Hepatocyte (in vitro differentiated cells): ENCODE measurements at regions not wholly inside any gene's neighbourhood (a gene's known extent, or its start where the extent isn't known, plus 50 kb on each side); places are given as distances from the start of the nearest gene placed in this dataset.

Experiments used
- EZH2 ChIP-seq: fragments of 200-600 bp; sonication (generic); IDR thresholded peaks from 2 replicates; pipeline ENCODE4 v1.6.1; 2016; ENCODE audit warnings: antibody characterized with exemption, mild to moderate bottlenecking, borderline replicate concordance
- EZH2phosphoT487 ChIP-seq: fragments of 200-600 bp; sonication (generic); IDR thresholded peaks from one replicate; pipeline ENCODE4 v1.6.1; 2018; ENCODE audit warnings: antibody characterized with exemption, mild to moderate bottlenecking, low read depth, moderate library complexity; ENCODE audit not compliant: unreplicated experiment, severe bottlenecking
- TF ChIP-seq, protein P1 (sequence below): fragments of 200-600 bp; sonication (generic); IDR thresholded peaks from 2 replicates; pipeline ENCODE4 v1.5.1; 2016; ENCODE audit warnings: antibody characterized with exemption, mild to moderate bottlenecking; ENCODE audit not compliant: poor library complexity

GRCh38 chr1:219784660-219785381 lies 143.5 kb downstream of the SLC30A10 start:
- TF ChIP-seq, protein P1, sequence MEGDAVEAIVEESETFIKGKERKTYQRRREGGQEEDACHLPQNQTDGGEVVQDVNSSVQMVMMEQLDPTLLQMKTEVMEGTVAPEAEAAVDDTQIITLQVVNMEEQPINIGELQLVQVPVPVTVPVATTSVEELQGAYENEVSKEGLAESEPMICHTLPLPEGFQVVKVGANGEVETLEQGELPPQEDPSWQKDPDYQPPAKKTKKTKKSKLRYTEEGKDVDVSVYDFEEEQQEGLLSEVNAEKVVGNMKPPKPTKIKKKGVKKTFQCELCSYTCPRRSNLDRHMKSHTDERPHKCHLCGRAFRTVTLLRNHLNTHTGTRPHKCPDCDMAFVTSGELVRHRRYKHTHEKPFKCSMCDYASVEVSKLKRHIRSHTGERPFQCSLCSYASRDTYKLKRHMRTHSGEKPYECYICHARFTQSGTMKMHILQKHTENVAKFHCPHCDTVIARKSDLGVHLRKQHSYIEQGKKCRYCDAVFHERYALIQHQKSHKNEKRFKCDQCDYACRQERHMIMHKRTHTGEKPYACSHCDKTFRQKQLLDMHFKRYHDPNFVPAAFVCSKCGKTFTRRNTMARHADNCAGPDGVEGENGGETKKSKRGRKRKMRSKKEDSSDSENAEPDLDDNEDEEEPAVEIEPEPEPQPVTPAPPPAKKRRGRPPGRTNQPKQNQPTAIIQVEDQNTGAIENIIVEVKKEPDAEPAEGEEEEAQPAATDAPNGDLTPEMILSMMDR = no peak
- TF ChIP-seq EZH2phosphoT487 (no peak), EZH2 (no peak)
